Mesothelial cell of epicardium (in vitro differentiated cells): ENCODE measurements at regions not wholly inside any gene's neighbourhood (a gene's known extent, or its start where the extent isn't known, plus 50 kb on each side); places are given as distances from the start of the nearest gene placed in this dataset.

ENCODE experiments used
- DNase-seq, 2 experiments: peaks; one replicate each; pipeline ENCODE4 v3.0.0; 2021; ENCODE audit warnings: low spot score in 2 of 2; ENCODE audit not compliant: unreplicated experiment in 2 of 2
- H3K27ac Mint-ChIP-seq: 2 replicates; pipeline ENCODE4 v1.8.0; 2021; ENCODE audit warnings: mixed read lengths
- H3K27me3 Mint-ChIP-seq: 2 replicates; pipeline ENCODE4 v1.8.0; 2021; ENCODE audit warnings: low read depth, mixed read lengths
- H3K36me3 Mint-ChIP-seq: 2 replicates; pipeline ENCODE4 v1.8.0; 2021; ENCODE audit warnings: mixed read lengths
- H3K4me1 Mint-ChIP-seq: 2 replicates; pipeline ENCODE4 v1.8.0; 2021; ENCODE audit warnings: mixed read lengths
- H3K4me3 Mint-ChIP-seq: 2 replicates; pipeline ENCODE4 v1.8.0; 2021; ENCODE audit warnings: mild to moderate bottlenecking, moderate library complexity, mixed read lengths
- H3K9me3 Mint-ChIP-seq: 2 replicates; pipeline ENCODE4 v1.8.0; 2021; ENCODE audit warnings: mixed read lengths
- CTCF ChIP-seq: fragments of 200-600 bp; sonication (generic); IDR thresholded peaks from one replicate; pipeline ENCODE4 v1.5.0; 2021; ENCODE audit warnings: antibody characterized with exemption; ENCODE audit not compliant: unreplicated experiment

GRCh38 chr9:38201844-38202243 is 132.8 kb upstream of the SHB start:
- Mint-ChIP-seq H3K9me3 (peaks cover 8% of the 10 kb centered on the region), H3K27me3 (no peaks in the 10 kb centered on the region), H3K36me3 (peaks cover 6% of the 10 kb centered on the region), H3K4me1 (peaks cover 16% of the 10 kb centered on the region), H3K4me3 (no peak overlapping the region), H3K27ac (no peak overlapping the region)
- TF ChIP-seq CTCF, result no peak
- no peak for DNase-seq

- Mint-ChIP-seq H3K27ac (no peak overlapping the region), H3K4me1 (peaks cover 26% of the 10 kb centered on the region), H3K9me3 (peaks cover 8% of the 10 kb centered on the region), H3K4me3 (no peak overlapping the region), H3K27me3 (no peaks in the 10 kb centered on the region), H3K36me3 (peaks cover 6% of the 10 kb centered on the region)
- no peak for DNase-seq
- TF ChIP-seq CTCF, result no peak
These were observed 131.4 kb upstream of the SHB start for GRCh38 chr9:38200431-38200830.

- Mint-ChIP-seq H3K27me3 (no peaks in the 10 kb centered on the region), H3K9me3 (peaks cover 8% of the 10 kb centered on the region), H3K4me1 (peaks cover 20% of the 10 kb centered on the region), H3K27ac (no peak overlapping the region), H3K4me3 (no peak overlapping the region), H3K36me3 (peaks cover 6% of the 10 kb centered on the region)
- no peak for DNase-seq
- TF ChIP-seq CTCF, result no peak
These were observed 129.1 kb upstream of the SHB start for GRCh38 chr9:38198140-38198539.

GRCh38 chr9:38196714-38197113 is 127.7 kb upstream of the SHB start:
- no peak for DNase-seq
- peaks cover 20% of the 10 kb centered on the region for H3K4me1 Mint-ChIP-seq
- no peak overlapping the region for H3K4me3 Mint-ChIP-seq
- no peak for TF ChIP-seq CTCF
- no peaks in the 10 kb centered on the region for H3K27me3 Mint-ChIP-seq
- H3K9me3 Mint-ChIP-seq, result peaks cover 5% of the 10 kb centered on the region
- peaks cover 4% of the 10 kb centered on the region for H3K36me3 Mint-ChIP-seq
- H3K27ac Mint-ChIP-seq, result no peak overlapping the region

DNA sequence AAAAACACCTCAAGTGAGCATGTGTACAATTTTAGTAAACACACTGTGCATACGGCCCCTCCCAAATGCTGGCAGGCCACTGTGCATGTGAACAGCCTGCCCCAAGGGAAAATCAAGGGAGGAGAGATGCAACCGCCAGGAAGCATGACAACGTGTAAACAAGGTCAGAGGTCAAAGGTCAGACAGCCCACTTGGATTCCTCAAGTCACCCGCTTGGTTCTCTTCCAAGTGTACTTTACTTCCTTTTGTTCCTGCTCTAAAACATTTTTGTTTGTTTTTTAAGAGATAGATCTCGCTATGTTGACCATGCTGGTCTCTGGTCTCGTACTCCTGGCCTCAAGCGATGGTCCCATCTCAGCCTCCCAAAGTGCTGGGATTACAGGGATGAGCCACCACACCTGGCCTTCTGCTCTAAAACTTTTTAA is 126.7 kb upstream of the SHB start:
- no peaks in the 10 kb centered on the region for H3K36me3 Mint-ChIP-seq
- H3K27ac Mint-ChIP-seq, result no peak overlapping the region
- H3K4me3 Mint-ChIP-seq, result no peak overlapping the region
- no peaks in the 10 kb centered on the region for H3K27me3 Mint-ChIP-seq
- no peaks in the 10 kb centered on the region for H3K9me3 Mint-ChIP-seq
- no peak for DNase-seq
- H3K4me1 Mint-ChIP-seq, result peaks cover 20% of the 10 kb centered on the region
- TF ChIP-seq CTCF, result no peak

DNA sequence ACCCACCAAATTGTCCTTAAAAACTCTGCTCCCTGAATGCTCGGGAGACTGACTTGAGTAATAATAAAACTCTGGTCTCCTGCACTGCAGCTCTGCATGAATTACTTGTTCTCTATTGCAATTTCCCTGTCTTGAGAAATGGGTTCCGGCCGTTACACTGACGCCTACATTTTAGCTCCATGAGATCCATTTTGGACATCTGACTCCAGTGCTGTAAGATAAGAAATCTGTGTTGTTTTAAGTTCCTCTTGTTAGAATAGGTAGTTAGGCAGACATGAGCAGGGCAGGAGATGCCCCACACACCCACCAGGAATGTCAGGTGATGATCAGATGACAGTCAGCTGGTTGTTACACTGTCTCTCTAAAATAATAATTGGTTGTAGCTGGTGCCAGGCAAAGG is 125.8 kb upstream of the SHB start:
- H3K4me1 Mint-ChIP-seq, result peaks cover 20% of the 10 kb centered on the region

More for the DNA sequence above, 125.8 kb upstream of the SHB start:
- Mint-ChIP-seq H3K4me3 (no peak overlapping the region), H3K9me3 (no peaks in the 10 kb centered on the region), H3K36me3 (no peaks in the 10 kb centered on the region), H3K27me3 (no peaks in the 10 kb centered on the region), H3K27ac (no peak overlapping the region)
- no peak for TF ChIP-seq CTCF
- no peak for DNase-seq
